AG09309 (cell line): ENCODE measurements at regions not wholly inside any gene's neighbourhood (a gene's known extent, or its start where the extent isn't known, plus 50 kb on each side); places are given as distances from the start of the nearest gene placed in this dataset.
A peak's percentile ranks its signal among the peaks of the same experiment; 100 is the strongest.

Experiments
- DNase-seq: peaks from one replicate; pipeline ENCODE4 v3.0.0-alpha.2; 2010; ENCODE audit warnings: low read depth
- H3K4me3 ChIP-seq: 2 replicates; pipeline ENCODE4 v1.5.1; 2011; ENCODE audit warnings: mild to moderate bottlenecking, low read depth, low read length, moderate library complexity; ENCODE audit not compliant: control insufficient read depth
- CTCF ChIP-seq: IDR thresholded peaks from 2 replicates; pipeline ENCODE4 v1.5.1; 2011; ENCODE audit warnings: mild to moderate bottlenecking, low read depth, low read length, inconsistent platforms; ENCODE audit not compliant: insufficient read depth, control insufficient read depth; ENCODE audit errors: missing control alignments

- DNase-seq = no peak
- no peak for TF ChIP-seq CTCF
Observed at GRCh38 chr12:77548797-77549196, 281.9 kb upstream of the NAV3 start.

DNA sequence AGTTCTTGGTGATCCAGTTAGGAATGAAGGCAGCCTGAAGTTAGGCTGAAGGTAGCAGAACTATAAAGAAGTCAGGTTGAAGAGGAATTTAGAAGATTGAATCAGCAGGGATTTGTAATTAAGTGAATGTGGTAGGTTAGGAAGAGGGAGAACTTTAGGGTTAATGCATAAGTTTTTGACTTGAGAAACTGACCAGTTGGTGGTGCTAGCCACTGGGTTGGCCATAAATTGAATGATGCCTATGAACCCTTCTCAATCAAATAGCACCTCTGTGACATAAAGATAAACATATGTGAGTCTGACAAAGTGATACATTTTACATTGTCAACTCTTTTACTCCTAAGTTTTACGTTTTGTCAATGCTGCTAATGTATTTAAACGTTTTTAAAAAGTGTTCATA lies 290.6 kb upstream of the NAV3 start:
- DNase-seq = no peak
- TF ChIP-seq CTCF = no peak
- no peak overlapping the region for H3K4me3 ChIP-seq

More at GRCh38 chr12:77548797-77549196, 281.9 kb upstream of the NAV3 start:
- H3K4me3 ChIP-seq = no peak overlapping the region

- no peak for DNase-seq
- H3K4me3 ChIP-seq = no peak overlapping the region
- no peak for TF ChIP-seq CTCF
Observed at GRCh38 chr12:77537663-77538062, 293.0 kb upstream of the NAV3 start.

- no peak for TF ChIP-seq CTCF
- no peak for DNase-seq
- H3K4me3 ChIP-seq = no peak overlapping the region
Observed at GRCh38 chr12:77535734-77536133, 295.0 kb upstream of the NAV3 start.

- TF ChIP-seq CTCF = no peak
- no peak overlapping the region for H3K4me3 ChIP-seq
- no peak for DNase-seq
Observed at GRCh38 chr12:77531912-77532311, 298.8 kb upstream of the NAV3 start.

GRCh38 chr12:77522247-77522646 lies 308.4 kb upstream of the NAV3 start:
- no peak for TF ChIP-seq CTCF
- no peak overlapping the region for H3K4me3 ChIP-seq
- no peak for DNase-seq

GRCh38 chr12:77521508-77522115 lies 309.1 kb upstream of the NAV3 start:
- H3K4me3 ChIP-seq = no peak overlapping the region
- DNase-seq = peak; percentile 31
- no peak for TF ChIP-seq CTCF
